DND-41 (cell line): ENCODE measurements at regions not wholly inside any gene's neighbourhood (a gene's known extent, or its start where the extent isn't known, plus 50 kb on each side); places are given as distances from the start of the nearest gene placed in this dataset.

Experiments
- ATAC-seq: fragments of 200-7000 bp; cut with Tn5 transposase; 3 replicates; pipeline ENCODE4 v1.9.1; 2021; ENCODE audit warnings: low read depth; ENCODE audit not compliant: insufficient read depth
- DNase-seq: peaks from one replicate; pipeline ENCODE4 v3.0.0-alpha.2; 2020
- H2AFZ ChIP-seq: 2 replicates; pipeline ENCODE4 v1.6.0; 2012; ENCODE audit warnings: low read depth, low read length
- H3K27ac ChIP-seq: 2 replicates; pipeline ENCODE4 v1.5.1; 2012; ENCODE audit warnings: low read length, inconsistent platforms
- H3K27me3 ChIP-seq: fragments of 200-600 bp; sonication (generic); 2 replicates; pipeline ENCODE4 v1.6.0; 2012; ENCODE audit warnings: low read length, mild to moderate bottlenecking, inconsistent platforms; ENCODE audit not compliant: insufficient read depth, poor library complexity
- H3K36me3 ChIP-seq: 2 replicates; pipeline ENCODE4 v1.5.1; 2012; ENCODE audit warnings: low read length, inconsistent platforms; ENCODE audit not compliant: insufficient read depth
- H3K4me1 ChIP-seq: 2 replicates; pipeline ENCODE4 v1.5.1; 2012; ENCODE audit warnings: mild to moderate bottlenecking, low read length; ENCODE audit not compliant: insufficient read depth
- H3K4me2 ChIP-seq: 2 replicates; pipeline ENCODE4 v1.6.0; 2012; ENCODE audit warnings: mild to moderate bottlenecking, moderate library complexity, low read length, inconsistent platforms; ENCODE audit not compliant: insufficient read depth
- H3K4me3 ChIP-seq, 2 experiments: fragments of 200-600 bp in 1 of 2; shearing (Covaris generic) in 1 of 2; 2 replicates each; pipeline ENCODE4 v1.5.1; 2012 to 2016; ENCODE audit warnings: inconsistent platforms in 2 of 2, low read length in 2 of 2, mild to moderate bottlenecking in 2 of 2, low read depth in 1 of 2, moderate library complexity in 1 of 2
- H3K79me2 ChIP-seq: 2 replicates; pipeline ENCODE4 v1.6.0; 2012; ENCODE audit warnings: low read length, inconsistent platforms; ENCODE audit not compliant: insufficient read depth
- H3K9ac ChIP-seq: 2 replicates; pipeline ENCODE4 v1.6.0; 2012; ENCODE audit warnings: low read depth, mild to moderate bottlenecking, inconsistent platforms, low read length, moderate library complexity
- H3K9me3 ChIP-seq: 2 replicates; pipeline ENCODE4 v1.5.1; 2012; ENCODE audit warnings: low read length, moderate library complexity, mild to moderate bottlenecking, inconsistent platforms; ENCODE audit not compliant: insufficient read depth, severe bottlenecking
- H4K20me1 ChIP-seq: 2 replicates; pipeline ENCODE4 v1.6.0; 2012; ENCODE audit warnings: low read length; ENCODE audit not compliant: insufficient read depth
- CTCF ChIP-seq: IDR thresholded peaks from 2 replicates; pipeline ENCODE4 v1.5.1; 2012; ENCODE audit warnings: borderline replicate concordance, low read length, moderate library complexity, mild to moderate bottlenecking; ENCODE audit not compliant: poor library complexity, severe bottlenecking; ENCODE audit errors: extremely low read depth
- EZH2 ChIP-seq: IDR thresholded peaks from 3 replicates; pipeline ENCODE4 v1.6.1; 2012; ENCODE audit warnings: borderline replicate concordance, low read depth, mild to moderate bottlenecking, moderate library complexity, low read length, inconsistent platforms; ENCODE audit not compliant: severe bottlenecking

GRCh38 chr16:48907906-48908634 lies 298.1 kb upstream of the N4BP1 start:
- DNase-seq (no peak), ATAC-seq (no peak)
- H3K4me2 ChIP-seq = no peak overlapping the region
- no peaks in the 10 kb centered on the region for H3K4me1 ChIP-seq
- no peak for TF ChIP-seq CTCF
- TF ChIP-seq EZH2 = no peak
- H3K27ac ChIP-seq = no peak overlapping the region
- H3K4me3 ChIP-seq = no peak overlapping the region
- no peaks in the 10 kb centered on the region for H4K20me1 ChIP-seq
- H3K9me3 ChIP-seq = no peaks in the 10 kb centered on the region
- peaks cover 14% of the 10 kb centered on the region for H3K27me3 ChIP-seq
- H3K9ac ChIP-seq = no peak overlapping the region
- no peaks in the 10 kb centered on the region for H3K79me2 ChIP-seq
- no peak overlapping the region for H2AFZ ChIP-seq
- no peaks in the 10 kb centered on the region for H3K36me3 ChIP-seq

- peaks cover 9% of the 10 kb centered on the region for H3K27me3 ChIP-seq
- H3K4me3 ChIP-seq = no peak overlapping the region
- TF ChIP-seq CTCF (no peak), EZH2 (no peak)
- H3K9me3 ChIP-seq = no peaks in the 10 kb centered on the region
- H3K36me3 ChIP-seq = no peaks in the 10 kb centered on the region
- no peak overlapping the region for H3K27ac ChIP-seq
- DNase-seq = no peak
- no peak for ATAC-seq
- H4K20me1 ChIP-seq = no peaks in the 10 kb centered on the region
- H2AFZ ChIP-seq = no peak overlapping the region
- no peak overlapping the region for H3K9ac ChIP-seq
- no peak overlapping the region for H3K4me2 ChIP-seq
- H3K79me2 ChIP-seq = no peaks in the 10 kb centered on the region
- H3K4me1 ChIP-seq = no peaks in the 10 kb centered on the region
Measured at GRCh38 chr16:48905632-48906505, 295.9 kb upstream of the N4BP1 start.

- H3K27ac ChIP-seq = no peak overlapping the region
- DNase-seq (no peak), ATAC-seq (no peak)
- no peaks in the 10 kb centered on the region for H3K36me3 ChIP-seq
- no peak overlapping the region for H2AFZ ChIP-seq
- peaks cover 12% of the 10 kb centered on the region for H3K27me3 ChIP-seq
- H3K4me2 ChIP-seq = no peak overlapping the region
- no peaks in the 10 kb centered on the region for H3K9me3 ChIP-seq
- H3K4me1 ChIP-seq = no peaks in the 10 kb centered on the region
- H4K20me1 ChIP-seq = no peaks in the 10 kb centered on the region
- no peaks in the 10 kb centered on the region for H3K79me2 ChIP-seq
- TF ChIP-seq EZH2 = no peak
- no peak for TF ChIP-seq CTCF
- H3K9ac ChIP-seq = no peak overlapping the region
- H3K4me3 ChIP-seq = no peak overlapping the region
Measured at GRCh38 chr16:48904333-48904732, 294.4 kb upstream of the N4BP1 start.
